HL-60 (cell line): ENCODE measurements at regions not wholly inside any gene's neighbourhood (a gene's known extent, or its start where the extent isn't known, plus 50 kb on each side); places are given as distances from the start of the nearest gene placed in this dataset.

ENCODE experiments used
- POLR2AphosphoS5 ChIP-seq: IDR thresholded peaks from 2 replicates; pipeline ENCODE4 v1.6.1; 2012; ENCODE audit warnings: low read depth
- TF ChIP-seq, protein P1 (sequence below): IDR thresholded peaks from one replicate; pipeline ENCODE4 v1.5.1; 2011; ENCODE audit warnings: low read length, control low read depth, inconsistent platforms; ENCODE audit not compliant: insufficient read depth

DNA sequence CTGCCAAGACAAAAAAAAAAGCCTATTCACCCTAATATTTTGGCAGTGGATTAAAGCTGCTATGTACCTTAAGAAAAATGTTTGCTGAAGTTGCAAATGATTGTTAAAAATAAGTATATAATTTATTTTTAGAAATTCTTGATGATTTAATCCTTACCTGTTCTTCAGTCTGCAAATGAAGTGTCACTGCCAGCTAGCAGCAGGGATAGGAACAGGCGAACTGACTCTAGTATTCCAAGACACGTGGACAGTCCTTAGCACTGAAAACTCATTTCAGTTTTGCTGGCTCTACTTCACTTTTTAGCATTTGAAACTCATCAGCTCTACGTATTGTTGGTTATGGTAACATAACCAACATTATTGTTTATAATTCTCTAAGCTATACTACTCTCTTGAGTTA is 204.4 kb upstream of the ID4 start:
- TF ChIP-seq, protein P1, sequence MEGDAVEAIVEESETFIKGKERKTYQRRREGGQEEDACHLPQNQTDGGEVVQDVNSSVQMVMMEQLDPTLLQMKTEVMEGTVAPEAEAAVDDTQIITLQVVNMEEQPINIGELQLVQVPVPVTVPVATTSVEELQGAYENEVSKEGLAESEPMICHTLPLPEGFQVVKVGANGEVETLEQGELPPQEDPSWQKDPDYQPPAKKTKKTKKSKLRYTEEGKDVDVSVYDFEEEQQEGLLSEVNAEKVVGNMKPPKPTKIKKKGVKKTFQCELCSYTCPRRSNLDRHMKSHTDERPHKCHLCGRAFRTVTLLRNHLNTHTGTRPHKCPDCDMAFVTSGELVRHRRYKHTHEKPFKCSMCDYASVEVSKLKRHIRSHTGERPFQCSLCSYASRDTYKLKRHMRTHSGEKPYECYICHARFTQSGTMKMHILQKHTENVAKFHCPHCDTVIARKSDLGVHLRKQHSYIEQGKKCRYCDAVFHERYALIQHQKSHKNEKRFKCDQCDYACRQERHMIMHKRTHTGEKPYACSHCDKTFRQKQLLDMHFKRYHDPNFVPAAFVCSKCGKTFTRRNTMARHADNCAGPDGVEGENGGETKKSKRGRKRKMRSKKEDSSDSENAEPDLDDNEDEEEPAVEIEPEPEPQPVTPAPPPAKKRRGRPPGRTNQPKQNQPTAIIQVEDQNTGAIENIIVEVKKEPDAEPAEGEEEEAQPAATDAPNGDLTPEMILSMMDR, result no peak
- no peak for TF ChIP-seq POLR2AphosphoS5
